ENCODE measurements at regions not wholly inside any gene's neighbourhood (a gene's known extent, or its start where the extent isn't known, plus 50 kb on each side); places are given as distances from the start of the nearest gene placed in this dataset.

DNA sequence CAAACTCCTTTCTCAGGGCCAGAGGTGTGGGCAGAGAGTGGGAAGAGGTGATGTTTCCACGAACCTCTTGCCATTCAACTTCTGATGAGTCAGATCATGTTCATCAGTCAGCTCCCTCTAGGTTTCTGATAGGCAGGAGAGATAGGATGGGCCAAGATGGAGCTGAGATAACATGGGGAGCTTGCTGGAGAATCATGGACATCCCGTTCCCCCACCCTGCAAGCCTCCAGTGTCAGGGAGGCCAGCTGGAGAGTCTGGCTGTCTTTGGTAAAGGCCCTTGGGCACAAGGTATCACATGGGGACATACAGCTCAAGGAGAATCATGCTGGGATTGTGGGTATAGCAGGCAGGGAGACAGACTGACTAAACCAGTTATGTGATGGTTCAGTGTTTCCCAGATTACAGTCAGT is 136.0 kb upstream of the IRX3 start:
- Mint-ChIP-seq H3K27me3 (ENCODE audit: insufficient read depth) (peaks cover 9% of the 10 kb centered on the region; the same call in 1 of the 2 replicates), H3K4me3 (no peak overlapping the region), H3K4me1 (ENCODE audit: low read depth) (peaks cover 46% of the 10 kb centered on the region), H3K27ac (no peak overlapping the region), H3K9me3 (no peaks in the 10 kb centered on the region), H3K36me3 (ENCODE audit: low read depth) (no peaks in the 10 kb centered on the region)
- TF ChIP-seq CTCF (IDR thresholded peaks at IDR 0.05), result no peak
- no peak for DNase-seq

GRCh38 chr16:54422159-54422558 is 135.6 kb upstream of the IRX3 start:
- no peak for TF ChIP-seq CTCF (IDR thresholded peaks at IDR 0.05)
- H3K4me3 Mint-ChIP-seq, result no peak overlapping the region
- peaks cover 9% of the 10 kb centered on the region; the same call in 1 of the 2 replicates for H3K27me3 Mint-ChIP-seq (ENCODE audit: insufficient read depth)
- H3K4me1 Mint-ChIP-seq (ENCODE audit: low read depth), result peaks cover 46% of the 10 kb centered on the region
- DNase-seq, result no peak
- H3K9me3 Mint-ChIP-seq, result no peaks in the 10 kb centered on the region
- no peak overlapping the region for H3K27ac Mint-ChIP-seq
- no peaks in the 10 kb centered on the region for H3K36me3 Mint-ChIP-seq (ENCODE audit: low read depth)

- H3K36me3 Mint-ChIP-seq (ENCODE audit: low read depth), result no peaks in the 10 kb centered on the region
- H3K4me3 Mint-ChIP-seq, result no peak overlapping the region
- no peak for DNase-seq
- H3K27ac Mint-ChIP-seq, result no peak overlapping the region
- TF ChIP-seq CTCF (IDR thresholded peaks at IDR 0.05), result no peak
- H3K9me3 Mint-ChIP-seq, result no peaks in the 10 kb centered on the region
- peaks cover 41% of the 10 kb centered on the region for H3K4me1 Mint-ChIP-seq (ENCODE audit: low read depth)
- peaks cover 11% of the 10 kb centered on the region; the same call in 1 of the 2 replicates for H3K27me3 Mint-ChIP-seq (ENCODE audit: insufficient read depth)
These were observed 134.6 kb upstream of the IRX3 start for GRCh38 chr16:54421220-54421619.

GRCh38 chr16:54418903-54419302 is 132.3 kb upstream of the IRX3 start:
- DNase-seq, result no peak
- Mint-ChIP-seq H3K9me3 (peaks cover 5% of the 10 kb centered on the region; the same call in 1 of the 2 replicates), H3K4me1 (ENCODE audit: low read depth) (peaks cover 20% of the 10 kb centered on the region), H3K27ac (no peak overlapping the region), H3K27me3 (ENCODE audit: insufficient read depth) (peaks cover 11% of the 10 kb centered on the region), H3K36me3 (ENCODE audit: low read depth) (peaks cover 5% of the 10 kb centered on the region; the same call in 1 of the 2 replicates), H3K4me3 (no peak overlapping the region)
- TF ChIP-seq CTCF (IDR thresholded peaks at IDR 0.05), result no peak

DNA sequence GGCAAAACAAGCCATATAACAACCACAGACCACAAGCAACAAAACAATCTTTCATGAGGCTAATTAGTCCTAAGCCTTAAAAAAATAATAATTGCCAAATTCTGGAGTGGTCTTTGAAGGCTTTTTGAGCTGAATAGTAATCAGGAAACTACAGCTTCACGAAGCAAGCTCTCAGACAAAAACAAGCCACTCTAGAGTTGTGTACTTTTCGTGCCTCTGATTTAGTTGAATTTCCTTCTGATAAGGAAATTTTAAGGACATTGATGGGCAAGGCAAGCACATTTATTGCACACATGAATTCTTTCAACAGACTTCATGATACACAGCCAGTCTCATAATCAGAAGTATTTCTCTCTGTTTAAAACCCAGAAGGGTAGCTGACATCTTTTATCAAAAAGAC is 130.8 kb upstream of the IRX3 start:
- no peak overlapping the region for H3K27ac Mint-ChIP-seq
- H3K4me1 Mint-ChIP-seq (ENCODE audit: low read depth), result peaks cover 5% of the 10 kb centered on the region
- H3K4me3 Mint-ChIP-seq, result no peak overlapping the region
- H3K27me3 Mint-ChIP-seq (ENCODE audit: insufficient read depth), result peaks cover 16% of the 10 kb centered on the region
- H3K9me3 Mint-ChIP-seq, result peaks cover 5% of the 10 kb centered on the region; the same call in 1 of the 2 replicates
- no peak for TF ChIP-seq CTCF (IDR thresholded peaks at IDR 0.05)
- DNase-seq, result no peak
- peaks cover 5% of the 10 kb centered on the region; the same call in 1 of the 2 replicates for H3K36me3 Mint-ChIP-seq (ENCODE audit: low read depth)

DNA sequence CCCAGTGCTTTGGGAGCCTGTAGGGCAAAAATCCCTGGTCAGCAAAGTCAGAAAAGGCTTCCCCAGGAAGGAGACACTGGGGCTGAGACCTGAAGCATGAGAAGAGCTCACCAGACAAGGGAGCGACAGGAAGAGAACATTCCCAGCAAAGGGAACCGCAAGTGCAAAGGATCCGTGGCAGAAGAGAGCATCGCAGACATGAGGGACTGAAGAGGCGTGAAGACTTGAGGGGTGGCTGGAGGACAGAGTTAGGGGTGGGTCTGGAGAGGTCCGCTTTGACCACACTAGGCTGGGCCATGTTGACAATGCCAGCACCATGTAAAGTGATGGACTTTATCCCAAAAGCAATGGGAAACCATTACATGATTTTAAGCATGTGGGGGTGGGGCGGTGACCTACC is 128.1 kb upstream of the IRX3 start:
- Mint-ChIP-seq H3K4me3 (no peak overlapping the region), H3K27me3 (ENCODE audit: insufficient read depth) (peaks cover 26% of the 10 kb centered on the region), H3K9me3 (peaks cover 5% of the 10 kb centered on the region; the same call in 1 of the 2 replicates), H3K36me3 (ENCODE audit: low read depth) (peaks cover 5% of the 10 kb centered on the region; the same call in 1 of the 2 replicates), H3K27ac (no peak overlapping the region), H3K4me1 (ENCODE audit: low read depth) (no peaks in the 10 kb centered on the region)
- no peak for TF ChIP-seq CTCF (IDR thresholded peaks at IDR 0.05)
- no peak for DNase-seq

Data from HFFc6 (cell line).